H1 (cell line): ENCODE measurements at regions not wholly inside any gene's neighbourhood (a gene's known extent, or its start where the extent isn't known, plus 50 kb on each side); places are given as distances from the start of the nearest gene placed in this dataset.

Source experiments
- CBX5 ChIP-seq: fragments of 300-800, 300-1000 bp; sonication (generic); IDR thresholded peaks from 2 replicates; pipeline ENCODE4 v1.7.1; 2016; ENCODE audit warnings: antibody characterized with exemption, low read length, low read depth
- CTCF ChIP-seq, 3 experiments: IDR thresholded peaks; 1 replicate in 2 of 3; 2 replicates in 1 of 3; pipeline versions ENCODE4 v1.5.1 to v1.6.1; 2011; ENCODE audit warnings: low read length in 3 of 3, mild to moderate bottlenecking in 3 of 3, inconsistent platforms in 2 of 3, low read depth in 1 of 3, moderate library complexity in 1 of 3; ENCODE audit not compliant: insufficient read depth in 1 of 3; ENCODE audit errors: control extremely low read depth in 1 of 3
- POLR2A ChIP-seq, 2 experiments: IDR thresholded peaks; 1 replicate in 1 of 2; 2 replicates in 1 of 2; pipeline ENCODE4 v1.6.1; 2011; ENCODE audit warnings: low read depth in 2 of 2, low read length in 2 of 2, mild to moderate bottlenecking in 2 of 2; ENCODE audit errors: control extremely low read depth in 1 of 2
- POLR2AphosphoS5 ChIP-seq: IDR thresholded peaks from 2 replicates; pipeline ENCODE4 v1.6.1; 2011; ENCODE audit warnings: low read depth, low read length
- SP1 ChIP-seq: IDR thresholded peaks from 2 replicates; pipeline ENCODE4 v1.6.1; 2011; ENCODE audit warnings: low read depth, low read length
- TCF12 ChIP-seq: IDR thresholded peaks from 2 replicates; pipeline ENCODE4 v1.6.1; 2011; ENCODE audit warnings: low read depth, mild to moderate bottlenecking, low read length
- ZNF274 ChIP-seq: IDR thresholded peaks from 2 replicates; pipeline ENCODE4 v1.7.0; 2012; ENCODE audit warnings: low read length, borderline replicate concordance; ENCODE audit errors: extremely low read depth

- no peak for TF ChIP-seq TCF12
- TF ChIP-seq SP1: no peak
- no peak for TF ChIP-seq POLR2A (IDR thresholded peaks at IDR 0.05; ENCODE audit: control extremely low read depth in 1 of 2, low read depth in 2 of 2, low read length in 2 of 2)
- TF ChIP-seq CTCF (IDR thresholded peaks at IDR 0.05; ENCODE audit: control extremely low read depth in 1 of 3, insufficient read depth in 1 of 3, low read depth in 1 of 3, low read length in 3 of 3): no peak
- no peak for TF ChIP-seq POLR2AphosphoS5
- no peak for TF ChIP-seq CBX5
- no peak for TF ChIP-seq ZNF274
Measured at GRCh38 chr14:39558525-39558924, 126.3 kb upstream of the FBXO33 start.
